ENCODE measurements at regions not wholly inside any gene's neighbourhood (a gene's known extent, or its start where the extent isn't known, plus 50 kb on each side); places are given as distances from the start of the nearest gene placed in this dataset.
"Not testable (repeated sequence)": the region's sequence is repeated elsewhere in the genome, so short reads cannot be mapped to it uniquely, and the experiment has no call there.

- DNase-seq = no peak
Observed at GRCh38 chr13:26883613-26884257, 123.1 kb upstream of the GPR12 start.

GRCh38 chr13:26882731-26883130, 122.1 kb upstream of the GPR12 start:
- DNase-seq = no peak

GRCh38 chr13:26881154-26881553, 120.6 kb upstream of the GPR12 start:
- DNase-seq = no peak

- DNase-seq = no peak
Observed at GRCh38 chr13:26880735-26881134, 120.1 kb upstream of the GPR12 start.

GRCh38 chr13:26878438-26878837, 117.9 kb upstream of the GPR12 start:
- no peak for DNase-seq

- DNase-seq = no peak
Observed at GRCh38 chr13:26873386-26873698, 112.8 kb upstream of the GPR12 start.

GRCh38 chr13:26872525-26873385, 112.2 kb upstream of the GPR12 start:
- DNase-seq = peak; percentile 13 to 17

- no peak for DNase-seq
Observed at GRCh38 chr13:26867451-26868091, 107.0 kb upstream of the GPR12 start.

- DNase-seq = no peak
Observed at GRCh38 chr13:26864576-26864975, 104.0 kb upstream of the GPR12 start.

GRCh38 chr13:26861941-26862340, 101.4 kb upstream of the GPR12 start:
- no peak for DNase-seq

- DNase-seq = no peak
Observed at GRCh38 chr13:26855921-26856320, 95.3 kb upstream of the GPR12 start.

GRCh38 chr13:26855071-26855470, 94.5 kb upstream of the GPR12 start:
- DNase-seq = no peak

- DNase-seq = no peak
Observed at GRCh38 chr13:26853323-26853722, 92.7 kb upstream of the GPR12 start.

- DNase-seq = no peak
Observed at GRCh38 chr13:26847281-26847680, 86.7 kb upstream of the GPR12 start.

GRCh38 chr13:26845063-26845462, 84.5 kb upstream of the GPR12 start:
- DNase-seq = not testable (repeated sequence)

- DNase-seq = no peak
Observed at GRCh38 chr13:26839682-26840081, 79.1 kb upstream of the GPR12 start.

GRCh38 chr13:26838821-26839220, 78.2 kb upstream of the GPR12 start:
- DNase-seq = no peak

- no peak for DNase-seq
Observed at GRCh38 chr13:26837997-26838396, 77.4 kb upstream of the GPR12 start.

GRCh38 chr13:26837102-26837501, 76.5 kb upstream of the GPR12 start:
- no peak for DNase-seq

GRCh38 chr13:26836626-26837025, 76.0 kb upstream of the GPR12 start:
- no peak for DNase-seq

GRCh38 chr13:26834646-26835045, 74.1 kb upstream of the GPR12 start:
- DNase-seq = no peak

GRCh38 chr13:26831336-26831908, 70.8 kb upstream of the GPR12 start:
- no peak for DNase-seq

- DNase-seq = no peak
Observed at GRCh38 chr13:26829716-26830115, 69.1 kb upstream of the GPR12 start.

GRCh38 chr13:26824581-26824980, 64.0 kb upstream of the GPR12 start:
- no peak for DNase-seq

All from activated CD4-positive, alpha-beta T cell treated with anti-CD3 and anti-CD28 coated beads, Interleukin-2, amount 50 U/mL, for 4 hours (primary cell).